GM12878 (cell line): ENCODE measurements at regions not wholly inside any gene's neighbourhood (a gene's known extent, or its start where the extent isn't known, plus 50 kb on each side); places are given as distances from the start of the nearest gene placed in this dataset.
"Not testable (repeated sequence)": the region's sequence is repeated elsewhere in the genome, so short reads cannot be mapped to it uniquely, and the experiment has no call there.

ENCODE experiments used
- ATAC-seq: fragments of 200-7000 bp; cut with Tn5 transposase; 3 replicates; pipeline ENCODE4 v1.9.1; 2020; ENCODE audit warnings: mild to moderate bottlenecking, moderate library complexity
- BruUV-seq: library from RNA; stranded (reverse); fragments of 400-500 nt; replicated peaks from 2 replicates; lab custom pipeline; 2021; lab: Mats Ljungman, UMichigan
- CTCF ChIA-PET: fragments of 300-600 bp; sonication (Branson Sonifier 250); formaldehyde crosslinking; extraction: SDS; loops from one replicate; lab custom pipeline; 2021; ENCODE audit warnings: inconsistent platforms; lab: Yijun Ruan, JAX
- POLR2A ChIA-PET: fragments of 350-600 bp; formaldehyde crosslinking; extraction: SDS; loops from one replicate; lab custom pipeline; 2021; ENCODE audit warnings: inconsistent platforms; lab: Charles Lee
- RAD21 ChIA-PET: fragments of 300-600 bp; sonication (Branson Sonifier 250); formaldehyde crosslinking; loops from one replicate; lab custom pipeline; 2023; ENCODE audit warnings: antibody characterized with exemption; ENCODE audit not compliant: unreplicated experiment; lab: Charles Lee
- SMC1A ChIA-PET: fragments of 300-600 bp; sonication (Branson Sonifier 250); formaldehyde crosslinking; loops from one replicate; lab custom pipeline; 2023; ENCODE audit not compliant: unreplicated experiment, uncharacterized antibody; lab: Charles Lee
- DNase-seq: peaks from one replicate; pipeline ENCODE4 v3.0.0-alpha.2; 2011; ENCODE audit warnings: low read depth, low spot score
- FAIRE-seq: peaks from 3 replicates; lab custom pipeline; 2011; peaks lifted over from hg19 to GRCh38; lab: Jason Lieb, UNC
- H2AFZ ChIP-seq: 2 replicates; pipeline ENCODE4 v1.6.0; 2011; ENCODE audit warnings: low read depth, low read length, control low read depth; ENCODE audit not compliant: control insufficient read depth
- H3K27ac ChIP-seq: 2 replicates; pipeline ENCODE4 v1.5.1; 2011; ENCODE audit warnings: control low read depth; ENCODE audit not compliant: control insufficient read depth, insufficient read depth
- H3K27me3 ChIP-seq, 2 experiments: replicated peaks in 1 of 2; 2 replicates each; pipeline versions ENCODE4 v1.6.0 to v1.6.1; 2011; ENCODE audit warnings: low read length in 1 of 2; ENCODE audit not compliant: control insufficient read depth in 2 of 2, insufficient read depth in 2 of 2
- H3K36me3 ChIP-seq, 2 experiments: 2 replicates each; pipeline ENCODE4 v1.5.1; 2011; ENCODE audit warnings: low read length in 1 of 2; ENCODE audit not compliant: control insufficient read depth in 2 of 2, insufficient read depth in 2 of 2
- H3K4me1 ChIP-seq: 2 replicates; pipeline ENCODE4 v1.6.1; 2011; ENCODE audit warnings: mild to moderate bottlenecking, low read length, moderate library complexity, mixed read lengths; ENCODE audit not compliant: control insufficient read depth, insufficient read depth
- H3K4me2 ChIP-seq: 2 replicates; pipeline ENCODE4 v1.6.0; 2011; ENCODE audit warnings: control low read depth; ENCODE audit not compliant: control insufficient read depth, insufficient read depth
- H3K4me3 ChIP-seq: fragments of 200-600 bp; sonication (generic); 2 replicates; pipeline ENCODE4 v1.5.1; 2016
- H3K79me2 ChIP-seq: 2 replicates; pipeline ENCODE4 v1.6.0; 2011; ENCODE audit warnings: low read length; ENCODE audit not compliant: control insufficient read depth, insufficient read depth
- H3K9ac ChIP-seq: 2 replicates; pipeline ENCODE4 v1.8.0; 2011; ENCODE audit warnings: low read length, control low read depth, mixed read lengths; ENCODE audit not compliant: control insufficient read depth, insufficient read depth
- H3K9me3 ChIP-seq: replicated peaks from 3 replicates; pipeline ENCODE4 v1.5.1; 2011; ENCODE audit warnings: mild to moderate bottlenecking, low read length; ENCODE audit not compliant: control insufficient read depth, insufficient read depth
- H4K20me1 ChIP-seq: 2 replicates; pipeline ENCODE4 v1.6.0; 2011; ENCODE audit not compliant: control insufficient read depth, insufficient read depth
- GABPA ChIP-seq: IDR thresholded peaks from 2 replicates; pipeline ENCODE4 v1.6.1; 2014; ENCODE audit warnings: antibody characterized with exemption, low read depth, mild to moderate bottlenecking, inconsistent platforms
- NFYB ChIP-seq: IDR thresholded peaks from 2 replicates; pipeline ENCODE4 v1.6.1; 2011; ENCODE audit warnings: low read depth, mild to moderate bottlenecking, low read length, improper control_type of control experiment, moderate library complexity; ENCODE audit not compliant: insufficient read depth
- PML ChIP-seq: IDR thresholded peaks from 2 replicates; pipeline ENCODE4 v1.6.1; 2012; ENCODE audit warnings: low read length, inconsistent platforms
- POLR2AphosphoS2 ChIP-seq: IDR thresholded peaks from 2 replicates; pipeline ENCODE4 v1.6.1; 2011; ENCODE audit warnings: low read depth, mild to moderate bottlenecking, low read length, improper control_type of control experiment, moderate library complexity
- RUNX3 ChIP-seq: IDR thresholded peaks from 2 replicates; pipeline ENCODE4 v1.6.1; 2012; ENCODE audit warnings: low read length, inconsistent platforms
- SMAD1 ChIP-seq: fragments of 450-650 bp; IDR thresholded peaks from 2 replicates; pipeline ENCODE4 v1.6.1; 2018; ENCODE audit warnings: mild to moderate bottlenecking, low read depth; ENCODE audit not compliant: partially characterized antibody
- ZNF622 ChIP-seq: fragments of 450-650 bp; IDR thresholded peaks from 2 replicates; pipeline ENCODE4 v1.6.1; 2017; ENCODE audit warnings: mild to moderate bottlenecking, inconsistent platforms
- WGBS: methylation state at CpG from one replicate; pipeline ENCODE4 v1.1.6; 2016; ENCODE audit warnings: low lambda C conversion rate; ENCODE audit not compliant: insufficient replicate concordance, insufficient coverage; ENCODE audit errors: missing lambda C conversion rate; 5-methylcytosine and 5-hydroxymethylcytosine counted together
- in situ Hi-C: fragments of 300-500 bp; cut with MboI; formaldehyde crosslinking; loops from 9 replicates; pipeline ENCODE4 v1.14.3; 2018; ENCODE audit warnings: mixed read lengths
- intact Hi-C: fragments of 100-400 bp; cut with micrococcal nuclease; formaldehyde crosslinking; loops from one replicate; pipeline ENCODE4 v1.14.2; 2022; ENCODE audit not compliant: unreplicated experiment
- TF ChIP-seq, protein P1 (sequence below): IDR thresholded peaks from 2 replicates; pipeline ENCODE4 v1.6.1; 2012; ENCODE audit warnings: improper control_type of control experiment, low read depth, low read length; ENCODE audit not compliant: insufficient replicate concordance
- TF ChIP-seq, protein P2 (sequence below): fragments of 450-650 bp; IDR thresholded peaks from 2 replicates; pipeline ENCODE4 v1.6.1; 2017; ENCODE audit warnings: mild to moderate bottlenecking, low read depth, inconsistent platforms; ENCODE audit not compliant: poor library complexity, severe bottlenecking

DNA sequence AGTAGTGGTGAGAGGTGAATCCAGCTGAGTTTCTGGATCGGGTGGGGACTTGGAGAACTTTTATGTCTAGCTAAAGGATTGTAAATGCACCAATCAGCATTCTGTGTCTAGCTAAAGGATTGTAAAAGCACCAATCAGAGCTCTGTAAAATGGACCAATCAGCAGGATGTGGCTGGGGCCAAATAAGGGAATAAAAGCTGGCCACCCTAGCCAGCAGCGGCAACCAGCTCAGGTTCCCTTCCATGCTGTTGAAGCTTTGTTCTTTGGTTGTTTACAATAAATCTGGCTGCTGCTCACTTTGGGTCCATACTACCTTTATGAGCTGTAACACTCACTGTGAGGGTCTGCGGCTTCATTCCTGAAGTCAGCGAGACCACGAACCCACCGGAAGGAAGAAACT, 141.6 kb upstream of the FGF10 start:
- H3K4me2 ChIP-seq, DNase-seq, H3K27me3 ChIP-seq: not testable (repeated sequence)
- TF ChIP-seq NFYB = peak; percentile 53; the same call in 1 of the 2 replicates
- TF ChIP-seq, all 136 proteins: peak for 1; not testable (repeated sequence) for 135
- CTCF ChIA-PET, H2AFZ ChIP-seq, H3K4me1 ChIP-seq, H3K4me3 ChIP-seq, SMC1A ChIA-PET, H3K9me3 ChIP-seq, H3K36me3 ChIP-seq, H3K9ac ChIP-seq, RAD21 ChIA-PET, BruUV-seq, H3K79me2 ChIP-seq, POLR2A ChIA-PET, H3K27ac ChIP-seq, H4K20me1 ChIP-seq, in situ Hi-C loops, FAIRE-seq, intact Hi-C loops, ATAC-seq: not testable (repeated sequence)
- WGBS = 60% methylated on average over 6 of the region's 6 CpGs

- Histone ChIP-seq H3K9ac (no peak overlapping the region), H2AFZ (no peak overlapping the region), H3K79me2 (no peaks in the 10 kb centered on the region), H3K27ac (no peak overlapping the region), H3K4me2 (no peak overlapping the region), H3K4me1 (no peaks in the 10 kb centered on the region), H3K9me3 (no peaks in the 10 kb centered on the region), H3K27me3 (no peaks in the 10 kb centered on the region), H3K4me3 (no peak overlapping the region), H4K20me1 (no peaks in the 10 kb centered on the region), H3K36me3 (no peaks in the 10 kb centered on the region)
- SMC1A ChIA-PET = interaction anchor here (1.1 kb wide), 1 partner anchor 11 kb away, joined by 3 read pairs; no protein-coding TSS in a partner anchor
- ATAC-seq = no peak
- no peak for DNase-seq
- in situ Hi-C loops = no loop called here
- intact Hi-C loops = no loop called here
- CTCF ChIA-PET = no interaction called here
- no TSS peak for BruUV-seq
- WGBS = 20% methylated on average over 5 of the region's 5 CpGs
- POLR2A ChIA-PET = no interaction called here
- no peak for FAIRE-seq
- RAD21 ChIA-PET = no interaction called here
- TF ChIP-seq GABPA (no peak), PML (no peak), RUNX3 (no peak), POLR2AphosphoS2 (no peak), SMAD1 (no peak), ZNF622 (no peak)
- TF ChIP-seq, protein P1, sequence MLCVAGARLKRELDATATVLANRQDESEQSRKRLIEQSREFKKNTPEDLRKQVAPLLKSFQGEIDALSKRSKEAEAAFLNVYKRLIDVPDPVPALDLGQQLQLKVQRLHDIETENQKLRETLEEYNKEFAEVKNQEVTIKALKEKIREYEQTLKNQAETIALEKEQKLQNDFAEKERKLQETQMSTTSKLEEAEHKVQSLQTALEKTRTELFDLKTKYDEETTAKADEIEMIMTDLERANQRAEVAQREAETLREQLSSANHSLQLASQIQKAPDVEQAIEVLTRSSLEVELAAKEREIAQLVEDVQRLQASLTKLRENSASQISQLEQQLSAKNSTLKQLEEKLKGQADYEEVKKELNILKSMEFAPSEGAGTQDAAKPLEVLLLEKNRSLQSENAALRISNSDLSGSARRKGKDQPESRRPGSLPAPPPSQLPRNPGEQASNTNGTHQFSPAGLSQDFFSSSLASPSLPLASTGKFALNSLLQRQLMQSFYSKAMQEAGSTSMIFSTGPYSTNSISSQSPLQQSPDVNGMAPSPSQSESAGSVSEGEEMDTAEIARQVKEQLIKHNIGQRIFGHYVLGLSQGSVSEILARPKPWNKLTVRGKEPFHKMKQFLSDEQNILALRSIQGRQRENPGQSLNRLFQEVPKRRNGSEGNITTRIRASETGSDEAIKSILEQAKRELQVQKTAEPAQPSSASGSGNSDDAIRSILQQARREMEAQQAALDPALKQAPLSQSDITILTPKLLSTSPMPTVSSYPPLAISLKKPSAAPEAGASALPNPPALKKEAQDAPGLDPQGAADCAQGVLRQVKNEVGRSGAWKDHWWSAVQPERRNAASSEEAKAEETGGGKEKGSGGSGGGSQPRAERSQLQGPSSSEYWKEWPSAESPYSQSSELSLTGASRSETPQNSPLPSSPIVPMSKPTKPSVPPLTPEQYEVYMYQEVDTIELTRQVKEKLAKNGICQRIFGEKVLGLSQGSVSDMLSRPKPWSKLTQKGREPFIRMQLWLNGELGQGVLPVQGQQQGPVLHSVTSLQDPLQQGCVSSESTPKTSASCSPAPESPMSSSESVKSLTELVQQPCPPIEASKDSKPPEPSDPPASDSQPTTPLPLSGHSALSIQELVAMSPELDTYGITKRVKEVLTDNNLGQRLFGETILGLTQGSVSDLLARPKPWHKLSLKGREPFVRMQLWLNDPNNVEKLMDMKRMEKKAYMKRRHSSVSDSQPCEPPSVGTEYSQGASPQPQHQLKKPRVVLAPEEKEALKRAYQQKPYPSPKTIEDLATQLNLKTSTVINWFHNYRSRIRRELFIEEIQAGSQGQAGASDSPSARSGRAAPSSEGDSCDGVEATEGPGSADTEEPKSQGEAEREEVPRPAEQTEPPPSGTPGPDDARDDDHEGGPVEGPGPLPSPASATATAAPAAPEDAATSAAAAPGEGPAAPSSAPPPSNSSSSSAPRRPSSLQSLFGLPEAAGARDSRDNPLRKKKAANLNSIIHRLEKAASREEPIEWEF = no peak
- TF ChIP-seq, protein P2, sequence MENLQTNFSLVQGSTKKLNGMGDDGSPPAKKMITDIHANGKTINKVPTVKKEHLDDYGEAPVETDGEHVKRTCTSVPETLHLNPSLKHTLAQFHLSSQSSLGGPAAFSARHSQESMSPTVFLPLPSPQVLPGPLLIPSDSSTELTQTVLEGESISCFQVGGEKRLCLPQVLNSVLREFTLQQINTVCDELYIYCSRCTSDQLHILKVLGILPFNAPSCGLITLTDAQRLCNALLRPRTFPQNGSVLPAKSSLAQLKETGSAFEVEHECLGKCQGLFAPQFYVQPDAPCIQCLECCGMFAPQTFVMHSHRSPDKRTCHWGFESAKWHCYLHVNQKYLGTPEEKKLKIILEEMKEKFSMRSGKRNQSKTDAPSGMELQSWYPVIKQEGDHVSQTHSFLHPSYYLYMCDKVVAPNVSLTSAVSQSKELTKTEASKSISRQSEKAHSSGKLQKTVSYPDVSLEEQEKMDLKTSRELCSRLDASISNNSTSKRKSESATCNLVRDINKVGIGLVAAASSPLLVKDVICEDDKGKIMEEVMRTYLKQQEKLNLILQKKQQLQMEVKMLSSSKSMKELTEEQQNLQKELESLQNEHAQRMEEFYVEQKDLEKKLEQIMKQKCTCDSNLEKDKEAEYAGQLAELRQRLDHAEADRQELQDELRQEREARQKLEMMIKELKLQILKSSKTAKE = no peak
Measured at GRCh38 chr5:44511596-44511995, 122.4 kb upstream of the FGF10 start.
